CD4-positive, alpha-beta T cell (primary cell): ENCODE measurements at regions not wholly inside any gene's neighbourhood (a gene's known extent, or its start where the extent isn't known, plus 50 kb on each side); places are given as distances from the start of the nearest gene placed in this dataset.

Experiments used
- ATAC-seq: fragments of 200-7000 bp; cut with Tn5 transposase; one replicate; pipeline ENCODE4 v1.10.0; 2022; ENCODE audit warnings: mild to moderate bottlenecking; ENCODE audit not compliant: poor library complexity
- CTCF ChIA-PET: fragments of 350-600 bp; sonication (Branson Sonifier 250); formaldehyde crosslinking; loops from one replicate; lab custom pipeline; 2021; ENCODE audit warnings: antibody characterized with exemption, inconsistent platforms; lab: Charles Lee
- POLR2A ChIA-PET: fragments of 350-600 bp; sonication (Branson Sonifier 250); formaldehyde crosslinking; loops from one replicate; lab custom pipeline; 2021; ENCODE audit warnings: antibody characterized with exemption, inconsistent platforms; lab: Charles Lee
- DNase-seq, 14 experiments: peaks; one replicate each; pipeline ENCODE4 v3.0.0-alpha.2; 2013 to 2020; ENCODE audit warnings: mixed read lengths in 2 of 14
- H3K27ac ChIP-seq, 2 donors: one replicate each; pipeline versions ENCODE4 v1.5.1 to v1.7.0; 2013; ENCODE audit warnings: low read length in 2 of 2, low read depth in 1 of 2, mild to moderate bottlenecking in 1 of 2
- H3K27me3 ChIP-seq, 2 experiments: 1 replicate in 1 of 2; 2 replicates in 1 of 2; pipeline versions ENCODE4 v1.6.1 to v1.7.0; 2013; ENCODE audit warnings: low read length in 2 of 2, control low read depth in 1 of 2, mild to moderate bottlenecking in 1 of 2, moderate library complexity in 1 of 2; ENCODE audit not compliant: insufficient read depth in 2 of 2, control insufficient read depth in 1 of 2
- H3K36me3 ChIP-seq: one replicate; pipeline ENCODE4 v1.6.1; 2013; ENCODE audit warnings: low read length, control low read depth; ENCODE audit not compliant: insufficient read depth
- H3K4me1 ChIP-seq: one replicate; pipeline ENCODE4 v1.6.1; 2013; ENCODE audit warnings: low read length, control low read depth; ENCODE audit not compliant: insufficient read depth
- H3K4me3 ChIP-seq: one replicate; pipeline ENCODE4 v1.5.1; 2013; ENCODE audit warnings: mild to moderate bottlenecking, low read length, moderate library complexity
- H3K9me3 ChIP-seq, 2 experiments: 1 replicate in 1 of 2; 2 replicates in 1 of 2; pipeline versions ENCODE4 v1.6.1 to v1.7.0; 2013; ENCODE audit warnings: low read length in 2 of 2, mild to moderate bottlenecking in 2 of 2, control low read depth in 1 of 2, moderate library complexity in 1 of 2; ENCODE audit not compliant: control insufficient read depth in 1 of 2, insufficient read depth in 1 of 2
- H3K27ac Mint-ChIP-seq: one replicate; pipeline ENCODE4 v1.8.0; 2020; ENCODE audit warnings: mixed read lengths
- H3K27me3 Mint-ChIP-seq: one replicate; pipeline ENCODE4 v1.8.0; 2021; ENCODE audit warnings: mixed read lengths
- H3K36me3 Mint-ChIP-seq: one replicate; pipeline ENCODE4 v1.8.0; 2021; ENCODE audit warnings: low read depth, mixed read lengths
- H3K4me1 Mint-ChIP-seq: one replicate; pipeline ENCODE4 v1.8.0; 2021; ENCODE audit warnings: low read depth, mixed read lengths
- H3K4me3 Mint-ChIP-seq: one replicate; pipeline ENCODE4 v1.8.0; 2020; ENCODE audit warnings: mild to moderate bottlenecking, mixed read lengths
- H3K9me3 Mint-ChIP-seq: one replicate; pipeline ENCODE4 v1.8.0; 2020; ENCODE audit warnings: mixed read lengths
- CTCF ChIP-seq: fragments of 200-600 bp; IDR thresholded peaks from one replicate; pipeline ENCODE4 v1.8.0; 2022; ENCODE audit warnings: antibody characterized with exemption, mild to moderate bottlenecking
- intact Hi-C, 2 experiments: fragments of 100-400 bp; cut with DNase I in 1 of 2; cut with micrococcal nuclease in 1 of 2; formaldehyde crosslinking; loops; one replicate each; pipeline versions ENCODE4 v1.15.1 to v1.9.0; 2023 to 2025; cut with DNase I, micrococcal nuclease

- no peak for TF ChIP-seq CTCF
- Histone ChIP-seq H3K4me3 (no peak overlapping the region), H3K9me3 (no peaks in the 10 kb centered on the region), H3K27me3 (no peaks in the 10 kb centered on the region), H3K36me3 (no peaks in the 10 kb centered on the region), H3K27ac (no peak overlapping the region), H3K4me1 (no peaks in the 10 kb centered on the region)
- CTCF ChIA-PET: no interaction called here
- ATAC-seq (no peak), DNase-seq (no peak)
- peaks cover 20% of the 10 kb centered on the region for H3K4me1 Mint-ChIP-seq
- H3K27ac Mint-ChIP-seq: no peak overlapping the region
- intact Hi-C loops: no loop called here
- no peaks in the 10 kb centered on the region for H3K36me3 Mint-ChIP-seq
- no peaks in the 10 kb centered on the region for H3K9me3 Mint-ChIP-seq
- POLR2A ChIA-PET: interaction anchor here (0.6 kb wide), 1 partner anchor 25 kb away, joined by 3 read pairs; no protein-coding TSS in a partner anchor
- H3K27me3 Mint-ChIP-seq: no peaks in the 10 kb centered on the region
- no peak overlapping the region for H3K4me3 Mint-ChIP-seq
Observed at GRCh38 chr21:16304174-16305095, 574.7 kb downstream of the USP25 start.

GRCh38 chr21:16305686-16306085, 575.9 kb downstream of the USP25 start:
- ChIA-PET CTCF (no interaction called here), POLR2A (no interaction called here)

GRCh38 chr21:16307256-16307655, 577.5 kb downstream of the USP25 start:
- no peak overlapping the region for H3K27ac Mint-ChIP-seq
- H3K27me3 Mint-ChIP-seq: no peaks in the 10 kb centered on the region
- H3K4me1 ChIP-seq: no peaks in the 10 kb centered on the region
- ChIA-PET CTCF (no interaction called here), POLR2A (no interaction called here)
- no peaks in the 10 kb centered on the region for H3K36me3 ChIP-seq
- no peaks in the 10 kb centered on the region for H3K36me3 Mint-ChIP-seq
- no peak overlapping the region for H3K4me3 Mint-ChIP-seq
- no peak for DNase-seq
- no peaks in the 10 kb centered on the region for H3K9me3 ChIP-seq
- intact Hi-C loops: no loop called here
- ATAC-seq: no peak
- no peaks in the 10 kb centered on the region for H3K27me3 ChIP-seq
- no peak for TF ChIP-seq CTCF
- peaks cover 29% of the 10 kb centered on the region for H3K4me1 Mint-ChIP-seq
- no peaks in the 10 kb centered on the region for H3K9me3 Mint-ChIP-seq
- H3K27ac ChIP-seq: no peak overlapping the region
- H3K4me3 ChIP-seq: no peak overlapping the region

More at GRCh38 chr21:16305686-16306085, 575.9 kb downstream of the USP25 start:
- Mint-ChIP-seq H3K27ac (no peak overlapping the region), H3K36me3 (no peaks in the 10 kb centered on the region), H3K4me1 (peaks cover 29% of the 10 kb centered on the region), H3K4me3 (no peak overlapping the region), H3K9me3 (no peaks in the 10 kb centered on the region), H3K27me3 (no peaks in the 10 kb centered on the region)
- no peak overlapping the region for H3K27ac ChIP-seq
- no peaks in the 10 kb centered on the region for H3K36me3 ChIP-seq
- intact Hi-C loops: no loop called here
- H3K9me3 ChIP-seq: no peaks in the 10 kb centered on the region
- DNase-seq (no peak), ATAC-seq (no peak)
- H3K27me3 ChIP-seq: no peaks in the 10 kb centered on the region
- H3K4me3 ChIP-seq: no peak overlapping the region
- no peak for TF ChIP-seq CTCF
- H3K4me1 ChIP-seq: no peaks in the 10 kb centered on the region
